ENCODE measurements at regions not wholly inside any gene's neighbourhood (a gene's known extent, or its start where the extent isn't known, plus 50 kb on each side); places are given as distances from the start of the nearest gene placed in this dataset.

DNA sequence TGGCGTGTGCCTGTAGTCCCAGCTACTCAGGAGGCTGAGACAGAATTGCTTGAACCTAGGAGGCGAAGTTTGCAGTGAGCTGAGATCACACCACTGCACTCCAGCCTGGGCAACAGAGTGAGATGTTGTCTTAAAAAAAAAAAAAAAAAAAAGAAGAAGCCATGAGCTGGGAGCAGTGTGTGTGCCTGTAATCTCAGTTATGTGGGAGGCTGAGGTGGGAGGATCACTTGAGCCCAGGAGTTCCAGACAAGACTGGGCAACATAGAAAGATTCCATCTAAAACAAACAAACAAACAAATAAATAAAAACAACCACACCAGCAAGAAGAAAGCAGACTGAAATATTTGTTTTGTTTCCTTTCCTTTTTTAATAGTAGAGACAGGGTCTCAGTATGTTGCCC is 62.2 kb upstream of the KIF13A start:
- ChIA-PET CTCF (no interaction called here), POLR2A (no interaction called here)
- Mint-ChIP-seq H3K27ac (no peak overlapping the region), H3K27me3 (peaks cover 6% of the 10 kb centered on the region), H3K9me3 (ENCODE audit: insufficient read depth) (no peaks in the 10 kb centered on the region), H3K4me1 (no peaks in the 10 kb centered on the region), H3K4me3 (no peak overlapping the region)
- Histone ChIP-seq H3K4me2 (replicated peaks; ENCODE audit: low read depth, low read length, poor library complexity, severe bottlenecking) (no peak overlapping the region), H3K4me1 (ENCODE audit: control insufficient read depth in 2 of 2, insufficient read depth in 2 of 2, low read length in 2 of 2) (no peaks in the 10 kb centered on the region), H2AFZ (ENCODE audit: insufficient read depth, low read depth, low read length, poor library complexity, severe bottlenecking) (no peak overlapping the region), H3K79me2 (ENCODE audit: control insufficient read depth, insufficient read depth, low read length) (no peaks in the 10 kb centered on the region), H3K36me3 (replicated peaks in 1 of 2; ENCODE audit: control extremely low read depth in 1 of 2, control insufficient read depth in 1 of 2, extremely low read depth in 1 of 2, insufficient read depth in 2 of 2, low read length in 1 of 2) (no peaks in the 10 kb centered on the region), H3K9ac (ENCODE audit: low read length) (no peak overlapping the region), H3K4me3 (ENCODE audit: control extremely low read depth in 1 of 5, extremely low read depth in 1 of 5, insufficient read depth in 1 of 5, low read depth in 2 of 5, low read length in 4 of 5) (no peak overlapping the region), H3K27me3 (replicated peaks in 1 of 4; ENCODE audit: control extremely low read depth in 1 of 4, control insufficient read depth in 3 of 4, insufficient read depth in 4 of 4, low read length in 3 of 4) (no peaks in the 10 kb centered on the region), H3K9me3 (ENCODE audit: control extremely low read depth in 1 of 3, control insufficient read depth in 2 of 3, insufficient read depth in 1 of 3, low read length in 2 of 3) (no peaks in the 10 kb centered on the region), H4K20me1 (ENCODE audit: control insufficient read depth, insufficient read depth, low read length, poor library complexity, severe bottlenecking) (no peaks in the 10 kb centered on the region), H3K27ac (ENCODE audit: low read length in 2 of 2) (no peak overlapping the region)
- TF ChIP-seq, protein P1, sequence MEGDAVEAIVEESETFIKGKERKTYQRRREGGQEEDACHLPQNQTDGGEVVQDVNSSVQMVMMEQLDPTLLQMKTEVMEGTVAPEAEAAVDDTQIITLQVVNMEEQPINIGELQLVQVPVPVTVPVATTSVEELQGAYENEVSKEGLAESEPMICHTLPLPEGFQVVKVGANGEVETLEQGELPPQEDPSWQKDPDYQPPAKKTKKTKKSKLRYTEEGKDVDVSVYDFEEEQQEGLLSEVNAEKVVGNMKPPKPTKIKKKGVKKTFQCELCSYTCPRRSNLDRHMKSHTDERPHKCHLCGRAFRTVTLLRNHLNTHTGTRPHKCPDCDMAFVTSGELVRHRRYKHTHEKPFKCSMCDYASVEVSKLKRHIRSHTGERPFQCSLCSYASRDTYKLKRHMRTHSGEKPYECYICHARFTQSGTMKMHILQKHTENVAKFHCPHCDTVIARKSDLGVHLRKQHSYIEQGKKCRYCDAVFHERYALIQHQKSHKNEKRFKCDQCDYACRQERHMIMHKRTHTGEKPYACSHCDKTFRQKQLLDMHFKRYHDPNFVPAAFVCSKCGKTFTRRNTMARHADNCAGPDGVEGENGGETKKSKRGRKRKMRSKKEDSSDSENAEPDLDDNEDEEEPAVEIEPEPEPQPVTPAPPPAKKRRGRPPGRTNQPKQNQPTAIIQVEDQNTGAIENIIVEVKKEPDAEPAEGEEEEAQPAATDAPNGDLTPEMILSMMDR (IDR thresholded peaks at IDR 0.05), result no peak
- no peak for TF ChIP-seq EZH2 (IDR thresholded peaks at IDR 0.05; ENCODE audit: borderline replicate concordance, insufficient read depth, low read depth, low read length, poor library complexity, severe bottlenecking)
- DNase-seq (no peak), ATAC-seq (ENCODE audit: low read depth) (no peak)
- WGBS (ENCODE audit: insufficient coverage), result no CpG with 5 or more reads among the region's 2 CpGs
- intact Hi-C loops (cut with micrococcal nuclease), result no loop called here

DNA sequence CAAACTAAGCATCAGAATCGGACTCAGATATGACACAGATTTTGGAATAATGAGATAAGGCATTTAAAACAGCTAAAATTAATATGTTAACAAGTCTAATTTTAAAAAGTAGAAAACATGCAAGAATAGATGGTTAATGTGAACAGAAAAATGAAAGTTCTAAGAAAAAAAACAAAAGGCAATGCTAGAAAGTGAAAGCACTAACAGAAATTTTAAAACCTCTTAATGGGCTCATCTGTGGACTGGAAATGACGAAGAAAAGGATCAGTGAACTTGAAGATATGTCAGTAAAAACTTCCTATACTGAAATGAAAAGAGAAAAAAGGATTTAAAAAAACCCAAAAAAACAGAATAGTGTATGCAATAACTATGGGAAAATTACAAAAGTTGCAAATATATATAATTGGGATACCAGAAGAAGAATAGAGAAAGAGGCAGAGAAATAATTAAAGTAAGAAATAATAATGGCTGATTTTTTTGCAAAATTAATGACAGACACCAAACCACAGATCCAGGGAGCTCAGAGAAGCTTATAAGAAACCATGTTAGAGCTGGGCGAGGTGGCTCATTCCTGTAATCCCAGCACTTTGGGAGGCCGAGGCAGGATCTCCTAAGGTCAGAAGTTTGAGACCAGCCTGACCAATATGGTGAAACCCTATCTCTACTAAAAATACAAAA is 61.7 kb upstream of the KIF13A start:
- Histone ChIP-seq H3K9me3 (ENCODE audit: control extremely low read depth in 1 of 3, control insufficient read depth in 2 of 3, insufficient read depth in 1 of 3, low read length in 2 of 3) (no peaks in the 10 kb centered on the region), H3K79me2 (ENCODE audit: control insufficient read depth, insufficient read depth, low read length) (no peaks in the 10 kb centered on the region), H3K27ac (ENCODE audit: low read length in 2 of 2) (no peak overlapping the region), H3K9ac (ENCODE audit: low read length) (no peak overlapping the region), H3K27me3 (replicated peaks in 1 of 4; ENCODE audit: control extremely low read depth in 1 of 4, control insufficient read depth in 3 of 4, insufficient read depth in 4 of 4, low read length in 3 of 4) (no peaks in the 10 kb centered on the region), H3K4me1 (ENCODE audit: control insufficient read depth in 2 of 2, insufficient read depth in 2 of 2, low read length in 2 of 2) (no peaks in the 10 kb centered on the region), H4K20me1 (ENCODE audit: control insufficient read depth, insufficient read depth, low read length, poor library complexity, severe bottlenecking) (no peaks in the 10 kb centered on the region), H3K36me3 (replicated peaks in 1 of 2; ENCODE audit: control extremely low read depth in 1 of 2, control insufficient read depth in 1 of 2, extremely low read depth in 1 of 2, insufficient read depth in 2 of 2, low read length in 1 of 2) (no peaks in the 10 kb centered on the region), H3K4me3 (ENCODE audit: control extremely low read depth in 1 of 5, extremely low read depth in 1 of 5, insufficient read depth in 1 of 5, low read depth in 2 of 5, low read length in 4 of 5) (no peak overlapping the region), H3K4me2 (replicated peaks; ENCODE audit: low read depth, low read length, poor library complexity, severe bottlenecking) (no peak overlapping the region), H2AFZ (ENCODE audit: insufficient read depth, low read depth, low read length, poor library complexity, severe bottlenecking) (no peak overlapping the region)
- WGBS (ENCODE audit: insufficient coverage), result 90% methylated on average over 2 of the region's 4 CpGs
- Mint-ChIP-seq H3K4me1 (no peaks in the 10 kb centered on the region), H3K27ac (no peak overlapping the region), H3K9me3 (ENCODE audit: insufficient read depth) (no peaks in the 10 kb centered on the region), H3K27me3 (peaks cover 3% of the 10 kb centered on the region), H3K4me3 (no peak overlapping the region)
- ChIA-PET CTCF (no interaction called here), POLR2A (no interaction called here)
- no peak for TF ChIP-seq EZH2 (IDR thresholded peaks at IDR 0.05; ENCODE audit: borderline replicate concordance, insufficient read depth, low read depth, low read length, poor library complexity, severe bottlenecking)
- TF ChIP-seq, protein P1 (IDR thresholded peaks at IDR 0.05), result no peak
- intact Hi-C loops (cut with micrococcal nuclease), result no loop called here
- ATAC-seq (ENCODE audit: low read depth), result no peak
- no peak for DNase-seq
